ENCODE measurements at regions not wholly inside any gene's neighbourhood (a gene's known extent, or its start where the extent isn't known, plus 50 kb on each side); places are given as distances from the start of the nearest gene placed in this dataset.
"Not testable (repeated sequence)": the region's sequence is repeated elsewhere in the genome, so short reads cannot be mapped to it uniquely, and the experiment has no call there.

- no peaks in the 10 kb centered on the region for H3K36me3 Mint-ChIP-seq (ENCODE audit: low read depth)
- no peak overlapping the region for H3K4me3 Mint-ChIP-seq
- H3K27ac Mint-ChIP-seq = peak overlapping the region; percentile 19
Measured at GRCh38 chr12:11968048-11968383, 102.7 kb upstream of the BCL2L14 start.

GRCh38 chr12:11968516-11968915 lies 102.2 kb upstream of the BCL2L14 start:
- no peak overlapping the region for H3K4me3 Mint-ChIP-seq
- no peaks in the 10 kb centered on the region for H3K9me3 Mint-ChIP-seq
- H3K36me3 Mint-ChIP-seq (ENCODE audit: low read depth) = no peaks in the 10 kb centered on the region
- H3K27me3 Mint-ChIP-seq = peaks cover 10% of the 10 kb centered on the region
- H3K4me1 Mint-ChIP-seq (ENCODE audit: low read depth) = no peaks in the 10 kb centered on the region
- no peak overlapping the region for H3K27ac Mint-ChIP-seq

More at GRCh38 chr12:11968048-11968383, 102.7 kb upstream of the BCL2L14 start:
- Mint-ChIP-seq H3K27me3 (peaks cover 10% of the 10 kb centered on the region), H3K4me1 (ENCODE audit: low read depth) (no peaks in the 10 kb centered on the region), H3K9me3 (no peaks in the 10 kb centered on the region)

GRCh38 chr12:11969437-11970154 lies 101.1 kb upstream of the BCL2L14 start:
- Mint-ChIP-seq H3K27me3 (peaks cover 10% of the 10 kb centered on the region), H3K9me3 (no peaks in the 10 kb centered on the region), H3K36me3 (ENCODE audit: low read depth) (no peaks in the 10 kb centered on the region), H3K4me1 (ENCODE audit: low read depth) (no peaks in the 10 kb centered on the region), H3K4me3 (no peak overlapping the region), H3K27ac (no peak overlapping the region)

GRCh38 chr12:11970155-11970520 lies 100.6 kb upstream of the BCL2L14 start:
- no peaks in the 10 kb centered on the region for H3K9me3 Mint-ChIP-seq
- H3K36me3 Mint-ChIP-seq (ENCODE audit: low read depth) = no peaks in the 10 kb centered on the region
- peaks cover 10% of the 10 kb centered on the region for H3K27me3 Mint-ChIP-seq
- H3K4me1 Mint-ChIP-seq (ENCODE audit: low read depth) = no peaks in the 10 kb centered on the region
- no peak overlapping the region for H3K4me3 Mint-ChIP-seq
- no peak overlapping the region for H3K27ac Mint-ChIP-seq

- Mint-ChIP-seq H3K9me3 (no peaks in the 10 kb centered on the region), H3K27ac (no peak overlapping the region), H3K27me3 (peaks cover 5% of the 10 kb centered on the region), H3K36me3 (ENCODE audit: low read depth) (no peaks in the 10 kb centered on the region), H3K4me3 (no peak overlapping the region), H3K4me1 (ENCODE audit: low read depth) (peaks cover 6% of the 10 kb centered on the region)
Measured at GRCh38 chr12:11973396-11973795, 97.3 kb upstream of the BCL2L14 start.

GRCh38 chr12:11976005-11976404 lies 94.7 kb upstream of the BCL2L14 start:
- Mint-ChIP-seq H3K36me3 (ENCODE audit: low read depth) (no peaks in the 10 kb centered on the region), H3K27ac (no peak overlapping the region), H3K27me3 (no peaks in the 10 kb centered on the region), H3K9me3 (peaks cover 3% of the 10 kb centered on the region), H3K4me3 (no peak overlapping the region), H3K4me1 (ENCODE audit: low read depth) (peaks cover 31% of the 10 kb centered on the region)

- Mint-ChIP-seq H3K27me3 (no peaks in the 10 kb centered on the region), H3K4me1 (ENCODE audit: low read depth) (peaks cover 59% of the 10 kb centered on the region), H3K9me3 (peaks cover 18% of the 10 kb centered on the region), H3K36me3 (ENCODE audit: low read depth) (peaks cover 4% of the 10 kb centered on the region), H3K4me3 (no peak overlapping the region), H3K27ac (no peak overlapping the region)
Measured at GRCh38 chr12:11978726-11979384, 91.9 kb upstream of the BCL2L14 start.

- Mint-ChIP-seq H3K9me3 (peaks cover 21% of the 10 kb centered on the region), H3K4me3 (peak overlapping the region; percentile 19), H3K4me1 (ENCODE audit: low read depth) (peaks cover 59% of the 10 kb centered on the region), H3K36me3 (ENCODE audit: low read depth) (peaks cover 4% of the 10 kb centered on the region), H3K27me3 (no peaks in the 10 kb centered on the region), H3K27ac (peak overlapping the region; percentile 96)
Measured at GRCh38 chr12:11980115-11980514, 90.6 kb upstream of the BCL2L14 start.

GRCh38 chr12:11981121-11981733 lies 89.5 kb upstream of the BCL2L14 start:
- peak overlapping the region; percentile 96 for H3K27ac Mint-ChIP-seq
- H3K27me3 Mint-ChIP-seq = no peaks in the 10 kb centered on the region
- peaks cover 4% of the 10 kb centered on the region for H3K36me3 Mint-ChIP-seq (ENCODE audit: low read depth)
- peaks cover 23% of the 10 kb centered on the region for H3K9me3 Mint-ChIP-seq
- peak overlapping the region; percentile 60 for H3K4me3 Mint-ChIP-seq
- H3K4me1 Mint-ChIP-seq (ENCODE audit: low read depth) = peaks cover 59% of the 10 kb centered on the region

GRCh38 chr12:11984417-11984816 lies 86.3 kb upstream of the BCL2L14 start:
- Mint-ChIP-seq H3K27ac (no peak overlapping the region), H3K36me3 (ENCODE audit: low read depth) (peaks cover 4% of the 10 kb centered on the region), H3K4me3 (no peak overlapping the region), H3K27me3 (no peaks in the 10 kb centered on the region), H3K9me3 (peaks cover 27% of the 10 kb centered on the region), H3K4me1 (ENCODE audit: low read depth) (peaks cover 44% of the 10 kb centered on the region)

- Mint-ChIP-seq H3K4me1 (ENCODE audit: low read depth) (peaks cover 26% of the 10 kb centered on the region), H3K9me3 (peaks cover 23% of the 10 kb centered on the region), H3K27ac (no peak overlapping the region), H3K27me3 (no peaks in the 10 kb centered on the region), H3K4me3 (no peak overlapping the region), H3K36me3 (ENCODE audit: low read depth) (peaks cover 4% of the 10 kb centered on the region)
Measured at GRCh38 chr12:11986165-11986564, 84.6 kb upstream of the BCL2L14 start.

- H3K36me3 Mint-ChIP-seq (ENCODE audit: low read depth) = peaks cover 3% of the 10 kb centered on the region
Measured at GRCh38 chr12:11987901-11988300, 82.8 kb upstream of the BCL2L14 start.

GRCh38 chr12:11991604-11992003 lies 79.1 kb upstream of the BCL2L14 start:
- Mint-ChIP-seq H3K9me3 (peaks cover 6% of the 10 kb centered on the region), H3K27ac (no peak overlapping the region), H3K4me3 (no peak overlapping the region), H3K36me3 (ENCODE audit: low read depth) (peaks cover 3% of the 10 kb centered on the region), H3K27me3 (no peaks in the 10 kb centered on the region), H3K4me1 (ENCODE audit: low read depth) (peaks cover 7% of the 10 kb centered on the region)

More at GRCh38 chr12:11987901-11988300, 82.8 kb upstream of the BCL2L14 start:
- Mint-ChIP-seq H3K4me3 (no peak overlapping the region), H3K4me1 (ENCODE audit: low read depth) (peaks cover 16% of the 10 kb centered on the region), H3K27ac (no peak overlapping the region), H3K27me3 (no peaks in the 10 kb centered on the region), H3K9me3 (peaks cover 18% of the 10 kb centered on the region)

- peaks cover 6% of the 10 kb centered on the region for H3K9me3 Mint-ChIP-seq
- peaks cover 3% of the 10 kb centered on the region for H3K36me3 Mint-ChIP-seq (ENCODE audit: low read depth)
- H3K27ac Mint-ChIP-seq = no peak overlapping the region
- H3K4me1 Mint-ChIP-seq (ENCODE audit: low read depth) = peaks cover 9% of the 10 kb centered on the region
- H3K4me3 Mint-ChIP-seq = no peak overlapping the region
- no peaks in the 10 kb centered on the region for H3K27me3 Mint-ChIP-seq
Measured at GRCh38 chr12:11992515-11992914, 78.2 kb upstream of the BCL2L14 start.

GRCh38 chr12:11998307-11998943 lies 72.3 kb upstream of the BCL2L14 start:
- not testable (repeated sequence) for H3K36me3 Mint-ChIP-seq (ENCODE audit: low read depth); H3K27me3 Mint-ChIP-seq; H3K4me3 Mint-ChIP-seq; H3K9me3 Mint-ChIP-seq
- H3K27ac Mint-ChIP-seq = peak overlapping the region; percentile 45
- peaks cover 23% of the 10 kb centered on the region for H3K4me1 Mint-ChIP-seq (ENCODE audit: low read depth)
